ENCODE measurements at regions not wholly inside any gene's neighbourhood (a gene's known extent, or its start where the extent isn't known, plus 50 kb on each side); places are given as distances from the start of the nearest gene placed in this dataset.

DNA sequence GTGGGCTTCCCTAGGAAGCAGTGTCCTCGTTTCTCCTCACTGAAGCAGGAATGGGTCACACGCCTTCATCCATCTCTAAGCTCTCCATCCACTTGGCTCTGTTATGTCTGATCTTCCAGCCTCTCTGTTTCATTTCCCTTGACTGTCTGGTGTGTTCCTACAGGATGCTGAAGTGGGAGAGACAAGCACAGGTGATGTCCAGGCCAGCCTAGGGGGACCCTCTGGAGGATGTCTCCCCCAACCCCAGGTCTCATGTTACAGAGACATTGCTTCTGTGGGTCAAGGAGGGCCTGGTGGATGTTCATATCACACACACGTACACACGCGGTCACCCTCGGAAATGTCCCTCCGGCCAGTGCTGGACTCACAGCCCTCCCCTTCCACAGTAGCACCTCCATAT is 229.9 kb downstream of the CDC5L start:
- Histone ChIP-seq H3K79me2 (ENCODE audit: insufficient read depth, low read length) (no peaks in the 10 kb centered on the region), H3K9me3 (ENCODE audit: low read length) (no peaks in the 10 kb centered on the region), H2AFZ (ENCODE audit: low read length) (no peak overlapping the region), H3K36me3 (ENCODE audit: insufficient read depth, low read length) (no peaks in the 10 kb centered on the region), H3K4me2 (ENCODE audit: low read length) (no peak overlapping the region), H4K20me1 (ENCODE audit: insufficient read depth, low read length) (no peaks in the 10 kb centered on the region), H3K9me2 (ENCODE audit: low read depth, low read length) (no peaks in the 10 kb centered on the region), H3K9ac (ENCODE audit: low read length) (no peak overlapping the region), H3K4me3 (ENCODE audit: low read depth, low read length, poor library complexity, severe bottlenecking) (no peak overlapping the region), H3K27ac (ENCODE audit: low read depth, low read length, poor library complexity, severe bottlenecking) (no peak overlapping the region), H3F3A (ENCODE audit: insufficient read depth, low read length) (no peaks in the 10 kb centered on the region), H3K4me1 (ENCODE audit: insufficient read depth, low read length, severe bottlenecking) (no peaks in the 10 kb centered on the region), H3K27me3 (ENCODE audit: insufficient read depth, low read length) (no peaks in the 10 kb centered on the region)
- TF ChIP-seq EZH2 (IDR thresholded peaks at IDR 0.05; ENCODE audit: borderline replicate concordance, low read length), result no peak
- TF ChIP-seq, protein P1, sequence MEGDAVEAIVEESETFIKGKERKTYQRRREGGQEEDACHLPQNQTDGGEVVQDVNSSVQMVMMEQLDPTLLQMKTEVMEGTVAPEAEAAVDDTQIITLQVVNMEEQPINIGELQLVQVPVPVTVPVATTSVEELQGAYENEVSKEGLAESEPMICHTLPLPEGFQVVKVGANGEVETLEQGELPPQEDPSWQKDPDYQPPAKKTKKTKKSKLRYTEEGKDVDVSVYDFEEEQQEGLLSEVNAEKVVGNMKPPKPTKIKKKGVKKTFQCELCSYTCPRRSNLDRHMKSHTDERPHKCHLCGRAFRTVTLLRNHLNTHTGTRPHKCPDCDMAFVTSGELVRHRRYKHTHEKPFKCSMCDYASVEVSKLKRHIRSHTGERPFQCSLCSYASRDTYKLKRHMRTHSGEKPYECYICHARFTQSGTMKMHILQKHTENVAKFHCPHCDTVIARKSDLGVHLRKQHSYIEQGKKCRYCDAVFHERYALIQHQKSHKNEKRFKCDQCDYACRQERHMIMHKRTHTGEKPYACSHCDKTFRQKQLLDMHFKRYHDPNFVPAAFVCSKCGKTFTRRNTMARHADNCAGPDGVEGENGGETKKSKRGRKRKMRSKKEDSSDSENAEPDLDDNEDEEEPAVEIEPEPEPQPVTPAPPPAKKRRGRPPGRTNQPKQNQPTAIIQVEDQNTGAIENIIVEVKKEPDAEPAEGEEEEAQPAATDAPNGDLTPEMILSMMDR (IDR thresholded peaks at IDR 0.05; ENCODE audit: low read length), result no peak

DNA sequence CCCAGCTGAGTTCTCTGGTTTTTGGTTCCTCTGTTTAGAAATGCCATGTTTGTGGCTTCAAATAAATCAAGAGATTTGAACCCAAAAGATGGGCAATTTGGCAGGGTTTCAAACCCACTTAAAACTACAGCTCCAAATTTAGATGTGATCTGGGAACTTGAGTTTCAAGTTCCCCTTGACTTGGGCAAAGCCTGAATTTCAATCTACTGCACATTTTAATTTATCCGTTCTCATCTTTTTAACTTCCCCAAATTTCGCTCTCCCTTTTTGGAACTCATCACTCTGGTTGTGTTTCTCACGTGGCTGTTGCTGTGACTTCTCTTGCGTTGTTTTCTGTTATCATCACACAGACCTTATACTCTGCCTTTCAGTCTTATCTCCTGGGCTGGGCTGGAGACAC is 230.9 kb downstream of the CDC5L start:
- H3K9me3 ChIP-seq (ENCODE audit: low read length), result no peaks in the 10 kb centered on the region
- H3K4me2 ChIP-seq (ENCODE audit: low read length), result no peak overlapping the region
- no peak overlapping the region for H3K27ac ChIP-seq (ENCODE audit: low read depth, low read length, poor library complexity, severe bottlenecking)
- H3K9ac ChIP-seq (ENCODE audit: low read length), result no peak overlapping the region
- no peaks in the 10 kb centered on the region for H3K4me1 ChIP-seq (ENCODE audit: insufficient read depth, low read length, severe bottlenecking)
- H3K9me2 ChIP-seq (ENCODE audit: low read depth, low read length), result no peaks in the 10 kb centered on the region
- no peaks in the 10 kb centered on the region for H3F3A ChIP-seq (ENCODE audit: insufficient read depth, low read length)
- H3K4me3 ChIP-seq (ENCODE audit: low read depth, low read length, poor library complexity, severe bottlenecking), result no peak overlapping the region
- no peaks in the 10 kb centered on the region for H3K36me3 ChIP-seq (ENCODE audit: insufficient read depth, low read length)
- no peaks in the 10 kb centered on the region for H3K79me2 ChIP-seq (ENCODE audit: insufficient read depth, low read length)
- no peaks in the 10 kb centered on the region for H3K27me3 ChIP-seq (ENCODE audit: insufficient read depth, low read length)
- no peaks in the 10 kb centered on the region for H4K20me1 ChIP-seq (ENCODE audit: insufficient read depth, low read length)
- TF ChIP-seq EZH2 (IDR thresholded peaks at IDR 0.05; ENCODE audit: borderline replicate concordance, low read length), result no peak
- TF ChIP-seq, protein P1 (IDR thresholded peaks at IDR 0.05; ENCODE audit: low read length), result no peak
- no peak overlapping the region for H2AFZ ChIP-seq (ENCODE audit: low read length)

DNA sequence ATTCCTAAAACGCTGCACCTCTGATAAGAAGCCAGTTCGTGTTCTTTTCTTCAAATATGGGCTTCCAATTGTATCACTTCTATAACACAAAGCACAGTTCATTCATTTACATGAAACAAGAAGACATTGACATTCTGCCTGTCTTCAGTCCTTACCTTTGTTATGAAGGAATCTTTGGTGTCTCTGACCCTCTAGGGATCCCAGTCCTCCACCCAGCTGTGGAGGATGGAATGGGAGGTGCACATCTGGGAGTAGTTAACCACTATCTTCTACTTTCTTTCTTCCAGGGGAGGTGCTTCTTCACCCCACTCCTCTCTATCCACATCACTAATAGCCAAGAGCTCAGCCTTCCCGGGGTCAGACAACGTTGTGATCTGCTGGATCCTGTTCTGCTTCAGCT is 233.4 kb downstream of the CDC5L start:
- no peak overlapping the region for H3K27ac ChIP-seq (ENCODE audit: low read depth, low read length, poor library complexity, severe bottlenecking)
- no peaks in the 10 kb centered on the region for H3K27me3 ChIP-seq (ENCODE audit: insufficient read depth, low read length)
- H3K79me2 ChIP-seq (ENCODE audit: insufficient read depth, low read length), result no peaks in the 10 kb centered on the region
- no peaks in the 10 kb centered on the region for H3K9me2 ChIP-seq (ENCODE audit: low read depth, low read length)
- no peaks in the 10 kb centered on the region for H3F3A ChIP-seq (ENCODE audit: insufficient read depth, low read length)
- no peak overlapping the region for H3K4me3 ChIP-seq (ENCODE audit: low read depth, low read length, poor library complexity, severe bottlenecking)
- H3K9ac ChIP-seq (ENCODE audit: low read length), result no peak overlapping the region
- no peak overlapping the region for H2AFZ ChIP-seq (ENCODE audit: low read length)
- H3K36me3 ChIP-seq (ENCODE audit: insufficient read depth, low read length), result no peaks in the 10 kb centered on the region
- H4K20me1 ChIP-seq (ENCODE audit: insufficient read depth, low read length), result no peaks in the 10 kb centered on the region
- H3K4me2 ChIP-seq (ENCODE audit: low read length), result no peak overlapping the region
- no peaks in the 10 kb centered on the region for H3K4me1 ChIP-seq (ENCODE audit: insufficient read depth, low read length, severe bottlenecking)
- no peaks in the 10 kb centered on the region for H3K9me3 ChIP-seq (ENCODE audit: low read length)
- no peak for TF ChIP-seq EZH2 (IDR thresholded peaks at IDR 0.05; ENCODE audit: borderline replicate concordance, low read length)
- TF ChIP-seq, protein P1 (IDR thresholded peaks at IDR 0.05; ENCODE audit: low read length), result no peak

Measured in OCI-LY1 (cell line).